Smooth muscle cell (in vitro differentiated cells): ENCODE measurements at regions not wholly inside any gene's neighbourhood (a gene's known extent, or its start where the extent isn't known, plus 50 kb on each side); places are given as distances from the start of the nearest gene placed in this dataset.

Experiments
- DNase-seq: peaks from one replicate; lab custom pipeline; 2025; ENCODE audit not compliant: unreplicated experiment; lab: John Stamatoyannopoulos, UW
- H2AFZ ChIP-seq: fragments of 200-600 bp; sonication (generic); 2 replicates; pipeline ENCODE4 v1.6.0; 2016; ENCODE audit warnings: antibody characterized with exemption, low read depth, mild to moderate bottlenecking
- H3F3A ChIP-seq: fragments of 200-600 bp; sonication (generic); 2 replicates; pipeline ENCODE4 v1.6.0; 2017; ENCODE audit warnings: antibody characterized with exemption, low read depth
- H3K27ac ChIP-seq: fragments of 200-600 bp; sonication (generic); 2 replicates; pipeline ENCODE4 v1.5.1; 2016; ENCODE audit warnings: low read depth, mild to moderate bottlenecking
- H3K27me3 ChIP-seq: fragments of 200-600 bp; sonication (generic); 2 replicates; pipeline ENCODE4 v1.6.1; 2016; ENCODE audit warnings: low read depth, mild to moderate bottlenecking
- H3K36me3 ChIP-seq: fragments of 200-600 bp; sonication (generic); 2 replicates; pipeline ENCODE4 v1.5.1; 2016; ENCODE audit warnings: low read depth
- H3K4me1 ChIP-seq: fragments of 200-600 bp; sonication (generic); 2 replicates; pipeline ENCODE4 v1.5.1; 2016; ENCODE audit warnings: low read depth
- H3K4me2 ChIP-seq: fragments of 200-600 bp; sonication (generic); 2 replicates; pipeline ENCODE4 v1.6.0; 2016; ENCODE audit warnings: mild to moderate bottlenecking
- H3K4me3 ChIP-seq: fragments of 200-600 bp; sonication (generic); 2 replicates; pipeline ENCODE4 v1.5.1; 2016; ENCODE audit warnings: mild to moderate bottlenecking
- H3K79me2 ChIP-seq: fragments of 200-600 bp; sonication (generic); 2 replicates; pipeline ENCODE4 v1.6.0; 2016; ENCODE audit warnings: low read depth, mild to moderate bottlenecking
- H3K9ac ChIP-seq: fragments of 200-600 bp; sonication (generic); 2 replicates; pipeline ENCODE4 v1.6.0; 2016; ENCODE audit warnings: low read depth
- H3K9me3 ChIP-seq: fragments of 200-600 bp; sonication (generic); replicated peaks from 2 replicates; pipeline ENCODE4 v1.5.1; 2016; ENCODE audit warnings: low read depth
- H4K20me1 ChIP-seq: fragments of 200-600 bp; sonication (generic); 2 replicates; pipeline ENCODE4 v1.6.0; 2016; ENCODE audit warnings: low read depth
- WGBS: methylation state at CpG from one replicate; pipeline ENCODE4 v1.1.7; 2016; ENCODE audit warnings: low lambda C conversion rate; 5-methylcytosine and 5-hydroxymethylcytosine counted together
- TF ChIP-seq, protein P1 (sequence below): fragments of 200-600 bp; sonication (generic); IDR thresholded peaks from 2 replicates; pipeline ENCODE4 v1.5.1; 2017; ENCODE audit warnings: borderline replicate concordance, mild to moderate bottlenecking, antibody characterized with exemption; ENCODE audit not compliant: insufficient read depth, poor library complexity, severe bottlenecking

DNA sequence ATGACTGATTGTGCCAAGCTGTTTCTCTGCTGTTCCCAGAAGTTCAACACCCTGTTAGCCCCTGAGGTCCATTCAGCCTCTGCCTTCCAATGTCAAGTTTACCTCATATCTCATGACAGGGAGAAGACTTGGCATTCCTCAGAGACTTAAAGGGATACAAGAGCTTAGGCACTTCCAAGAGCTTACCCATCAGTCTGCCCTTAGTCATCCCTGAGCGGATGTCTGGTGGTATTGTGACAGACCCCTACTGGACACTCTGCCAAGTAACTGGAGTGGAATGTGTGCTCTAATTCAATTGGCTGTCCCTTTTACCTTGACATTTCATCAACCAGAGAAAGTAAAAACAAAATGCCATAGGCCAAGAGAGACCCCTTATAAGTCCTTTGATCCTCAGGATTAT, 151.5 kb downstream of the AASDHPPT start:
- Histone ChIP-seq H3K79me2 (no peaks in the 10 kb centered on the region), H3K27me3 (no peaks in the 10 kb centered on the region), H3K9ac (peak overlapping the region; percentile 42), H2AFZ (no peak overlapping the region), H3K9me3 (no peaks in the 10 kb centered on the region), H3K4me1 (peaks cover 12% of the 10 kb centered on the region), H3K27ac (peak overlapping the region; percentile 88), H3F3A (no peaks in the 10 kb centered on the region), H4K20me1 (no peaks in the 10 kb centered on the region), H3K4me2 (peak overlapping the region; percentile 51), H3K4me3 (no peak overlapping the region), H3K36me3 (no peaks in the 10 kb centered on the region)
- no peak for DNase-seq
- WGBS: 39% methylated on average over 1 of the region's 1 CpG
- TF ChIP-seq, protein P1, sequence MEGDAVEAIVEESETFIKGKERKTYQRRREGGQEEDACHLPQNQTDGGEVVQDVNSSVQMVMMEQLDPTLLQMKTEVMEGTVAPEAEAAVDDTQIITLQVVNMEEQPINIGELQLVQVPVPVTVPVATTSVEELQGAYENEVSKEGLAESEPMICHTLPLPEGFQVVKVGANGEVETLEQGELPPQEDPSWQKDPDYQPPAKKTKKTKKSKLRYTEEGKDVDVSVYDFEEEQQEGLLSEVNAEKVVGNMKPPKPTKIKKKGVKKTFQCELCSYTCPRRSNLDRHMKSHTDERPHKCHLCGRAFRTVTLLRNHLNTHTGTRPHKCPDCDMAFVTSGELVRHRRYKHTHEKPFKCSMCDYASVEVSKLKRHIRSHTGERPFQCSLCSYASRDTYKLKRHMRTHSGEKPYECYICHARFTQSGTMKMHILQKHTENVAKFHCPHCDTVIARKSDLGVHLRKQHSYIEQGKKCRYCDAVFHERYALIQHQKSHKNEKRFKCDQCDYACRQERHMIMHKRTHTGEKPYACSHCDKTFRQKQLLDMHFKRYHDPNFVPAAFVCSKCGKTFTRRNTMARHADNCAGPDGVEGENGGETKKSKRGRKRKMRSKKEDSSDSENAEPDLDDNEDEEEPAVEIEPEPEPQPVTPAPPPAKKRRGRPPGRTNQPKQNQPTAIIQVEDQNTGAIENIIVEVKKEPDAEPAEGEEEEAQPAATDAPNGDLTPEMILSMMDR: no peak

DNA sequence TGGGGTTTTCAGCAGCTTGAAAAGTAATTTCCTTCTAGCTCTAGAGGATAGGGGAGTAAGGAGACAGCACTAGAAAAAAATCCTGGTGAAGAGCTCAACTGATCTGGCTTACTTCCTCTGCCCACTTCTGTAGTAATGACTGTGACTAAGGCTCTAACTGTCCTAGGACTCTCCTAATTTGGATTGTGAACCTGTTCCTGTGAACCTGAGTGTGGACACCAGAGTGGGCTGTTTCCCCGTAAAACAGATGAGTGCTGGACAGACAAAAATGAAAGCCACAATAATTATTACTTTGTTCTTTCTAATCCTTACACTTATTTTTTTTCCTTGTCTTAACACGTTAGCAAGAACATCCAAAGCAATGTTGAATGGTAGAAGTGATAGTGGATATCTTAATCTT, 154.1 kb downstream of the AASDHPPT start:
- no peaks in the 10 kb centered on the region for H3K27me3 ChIP-seq
- H3K4me3 ChIP-seq: no peak overlapping the region
- H3K9ac ChIP-seq: no peak overlapping the region
- H3F3A ChIP-seq: no peaks in the 10 kb centered on the region
- no peak overlapping the region for H2AFZ ChIP-seq
- TF ChIP-seq, protein P1: peak; percentile 55
- peak overlapping the region; percentile 88 for H3K27ac ChIP-seq
- no peak for DNase-seq
- no peaks in the 10 kb centered on the region for H3K9me3 ChIP-seq
- no peaks in the 10 kb centered on the region for H3K79me2 ChIP-seq
- H3K4me1 ChIP-seq: peaks cover 12% of the 10 kb centered on the region
- 17% methylated on average over 2 of the region's 2 CpGs for WGBS
- no peaks in the 10 kb centered on the region for H4K20me1 ChIP-seq
- no peak overlapping the region for H3K4me2 ChIP-seq
- H3K36me3 ChIP-seq: no peaks in the 10 kb centered on the region

DNA sequence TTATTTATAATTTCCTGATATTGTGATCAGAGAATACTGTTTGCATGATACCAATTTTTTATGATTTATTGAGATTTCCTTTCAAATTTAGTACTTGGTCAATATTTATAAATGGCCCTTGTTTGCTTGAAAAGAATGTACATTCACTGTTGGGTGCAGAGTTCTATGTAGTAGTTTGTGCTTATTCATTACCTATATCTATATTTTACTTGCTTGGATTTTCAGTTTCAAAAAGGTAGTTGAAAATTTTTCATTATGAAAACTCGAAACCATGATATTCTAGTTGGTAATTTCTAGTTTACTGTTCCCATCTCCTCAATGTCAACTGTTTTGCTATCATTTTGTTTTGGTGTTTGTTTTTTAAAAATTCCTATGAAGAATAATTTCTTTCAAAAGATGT, 155.7 kb downstream of the AASDHPPT start:
- no peaks in the 10 kb centered on the region for H3K27me3 ChIP-seq
- H3K36me3 ChIP-seq: no peaks in the 10 kb centered on the region
- peaks cover 16% of the 10 kb centered on the region for H3K4me1 ChIP-seq
- H3K4me2 ChIP-seq: no peak overlapping the region
- no peak overlapping the region for H2AFZ ChIP-seq
- TF ChIP-seq, protein P1: no peak
- no peaks in the 10 kb centered on the region for H3K79me2 ChIP-seq
- 96% methylated on average over 1 of the region's 1 CpG for WGBS
- no peak overlapping the region for H3K27ac ChIP-seq
- no peak for DNase-seq
- no peak overlapping the region for H3K9ac ChIP-seq
- no peaks in the 10 kb centered on the region for H3F3A ChIP-seq
- no peaks in the 10 kb centered on the region for H3K9me3 ChIP-seq
- no peaks in the 10 kb centered on the region for H4K20me1 ChIP-seq
- no peak overlapping the region for H3K4me3 ChIP-seq

DNA sequence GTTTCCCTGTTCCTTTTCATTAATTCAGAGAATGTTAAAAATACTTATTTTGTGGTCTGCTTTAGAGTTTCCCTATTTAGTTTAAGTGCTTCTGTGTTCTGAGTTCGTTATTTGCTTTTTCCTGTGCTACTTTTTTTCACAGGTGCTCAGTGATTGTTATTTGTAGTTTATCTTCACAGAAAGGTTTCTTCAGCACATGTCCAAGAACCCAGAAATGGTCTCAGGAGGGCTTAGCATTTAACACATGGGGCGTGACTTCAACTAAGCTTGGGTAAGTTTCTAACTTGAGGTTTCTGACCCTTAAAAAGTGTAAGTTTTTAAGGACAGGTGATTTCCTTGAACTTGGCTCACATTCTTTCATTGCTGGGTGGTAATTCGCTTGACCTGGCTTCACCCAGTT, 157.3 kb downstream of the AASDHPPT start:
- no peaks in the 10 kb centered on the region for H3K36me3 ChIP-seq
- no peak overlapping the region for H3K27ac ChIP-seq
- no peak overlapping the region for H3K4me2 ChIP-seq
- no peaks in the 10 kb centered on the region for H3K27me3 ChIP-seq
- H2AFZ ChIP-seq: no peak overlapping the region
- WGBS: 76% methylated on average over 3 of the region's 3 CpGs
- no peak for DNase-seq
- H3K4me3 ChIP-seq: no peak overlapping the region
- peaks cover 24% of the 10 kb centered on the region for H3K4me1 ChIP-seq
- H4K20me1 ChIP-seq: no peaks in the 10 kb centered on the region
- TF ChIP-seq, protein P1: no peak
- no peaks in the 10 kb centered on the region for H3F3A ChIP-seq
- no peaks in the 10 kb centered on the region for H3K9me3 ChIP-seq
- H3K79me2 ChIP-seq: no peaks in the 10 kb centered on the region
- no peak overlapping the region for H3K9ac ChIP-seq
